Limb (tissue), 2 donors: ENCODE measurements at regions not wholly inside any gene's neighbourhood (a gene's known extent, or its start where the extent isn't known, plus 50 kb on each side); places are given as distances from the start of the nearest gene placed in this dataset.

Experiments
- DNase-seq, 2 donors: peaks; one replicate each; pipeline ENCODE4 v3.0.0-alpha.2; 2016; ENCODE audit errors: extremely low spot score in 2 of 2

- no peak for DNase-seq
Measured at GRCh38 chr4:35952751-35953150, 291.6 kb downstream of the ARAP2 start.

GRCh38 chr4:35963383-35963782 lies 280.9 kb downstream of the ARAP2 start:
- DNase-seq: no peak

- no peak for DNase-seq
Measured at GRCh38 chr4:35963974-35964515, 280.3 kb downstream of the ARAP2 start.

GRCh38 chr4:35965300-35965699 lies 279.0 kb downstream of the ARAP2 start:
- no peak for DNase-seq

GRCh38 chr4:35966566-35966965 lies 277.7 kb downstream of the ARAP2 start:
- DNase-seq: no peak

- DNase-seq: no peak
Measured at GRCh38 chr4:35970366-35970960, 273.9 kb downstream of the ARAP2 start.

- DNase-seq: no peak
Measured at GRCh38 chr4:35972814-35973213, 271.5 kb downstream of the ARAP2 start.

GRCh38 chr4:35975617-35976355 lies 268.5 kb downstream of the ARAP2 start:
- DNase-seq: no peak

GRCh38 chr4:35978551-35978950 lies 265.8 kb downstream of the ARAP2 start:
- DNase-seq: no peak

- no peak for DNase-seq
Measured at GRCh38 chr4:35982318-35982717, 262.0 kb downstream of the ARAP2 start.

- DNase-seq: no peak
Measured at GRCh38 chr4:35986537-35986936, 257.8 kb downstream of the ARAP2 start.

GRCh38 chr4:35993606-35994005 lies 250.7 kb downstream of the ARAP2 start:
- DNase-seq: no peak

- DNase-seq: no peak
Measured at GRCh38 chr4:36000941-36001557, 243.3 kb downstream of the ARAP2 start.

- DNase-seq: no peak
Measured at GRCh38 chr4:36003051-36003450, 241.3 kb downstream of the ARAP2 start.

GRCh38 chr4:36004204-36004851 lies 240.0 kb downstream of the ARAP2 start:
- no peak for DNase-seq

GRCh38 chr4:36006226-36006625 lies 238.1 kb downstream of the ARAP2 start:
- DNase-seq: no peak

GRCh38 chr4:36010397-36010929 lies 233.9 kb downstream of the ARAP2 start:
- no peak for DNase-seq

- no peak for DNase-seq
Measured at GRCh38 chr4:36011381-36011780, 232.9 kb downstream of the ARAP2 start.

- no peak for DNase-seq
Measured at GRCh38 chr4:36012503-36012902, 231.8 kb downstream of the ARAP2 start.

- DNase-seq: no peak
Measured at GRCh38 chr4:36013206-36013605, 231.1 kb downstream of the ARAP2 start.
